Thyroid gland (tissue), 4 donors: ENCODE measurements at regions not wholly inside any gene's neighbourhood (a gene's known extent, or its start where the extent isn't known, plus 50 kb on each side); places are given as distances from the start of the nearest gene placed in this dataset.

Experiments used
- POLR2A ChIP-seq, 2 donors: fragments of 450-650 bp; IDR thresholded peaks; one replicate each; pipeline ENCODE4 v1.6.1; 2017; ENCODE audit warnings: antibody characterized with exemption in 2 of 2, mild to moderate bottlenecking in 2 of 2, moderate library complexity in 1 of 2
- TF ChIP-seq, protein P1 (sequence below), 6 experiments: fragments of 200-600 bp in 3 of 6; fragments of 450-650 bp in 3 of 6; sonication (generic) in 3 of 6; IDR thresholded peaks; one replicate each; pipeline ENCODE4 v1.5.1; 2016 to 2019; ENCODE audit warnings: antibody characterized with exemption in 6 of 6, mild to moderate bottlenecking in 2 of 6, inconsistent platforms in 1 of 6, moderate library complexity in 1 of 6

DNA sequence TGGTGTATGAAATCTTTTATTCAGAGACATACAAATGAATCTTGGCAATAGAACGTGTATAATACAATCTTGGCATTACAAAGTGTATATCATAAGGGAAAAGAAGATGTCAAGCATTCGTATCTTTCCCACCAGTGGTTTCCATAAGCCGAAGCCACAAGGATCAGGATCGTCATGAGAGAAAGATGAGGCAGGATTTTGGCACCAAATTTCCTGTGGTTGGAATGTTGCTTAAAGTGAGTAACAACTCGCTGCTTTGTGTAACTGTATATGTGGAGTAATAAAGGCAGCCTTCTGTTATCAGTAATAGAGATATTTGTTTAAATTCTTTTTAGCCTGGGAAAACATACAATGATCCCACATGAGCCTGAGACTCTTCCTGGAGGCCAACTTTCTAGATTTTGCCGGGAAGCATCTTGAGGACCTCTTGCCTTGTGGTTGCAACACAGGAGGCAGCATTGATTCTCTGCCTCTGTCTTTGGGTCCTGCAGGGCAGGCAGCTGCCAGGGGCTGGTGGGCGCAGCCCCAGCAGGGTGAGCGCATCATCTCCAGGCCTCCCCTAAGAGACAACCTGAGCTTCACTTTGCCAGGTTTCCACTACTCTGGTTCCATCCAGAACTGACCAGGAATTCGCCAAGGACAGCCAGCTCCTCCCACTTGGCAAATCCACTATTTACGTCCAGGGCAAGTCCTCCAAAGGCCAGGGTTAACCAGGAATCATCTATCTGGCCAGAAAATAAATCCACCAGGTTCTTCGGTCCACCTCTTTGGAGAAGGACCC is 230.9 kb upstream of the SULF2 start:
- TF ChIP-seq, protein P1, sequence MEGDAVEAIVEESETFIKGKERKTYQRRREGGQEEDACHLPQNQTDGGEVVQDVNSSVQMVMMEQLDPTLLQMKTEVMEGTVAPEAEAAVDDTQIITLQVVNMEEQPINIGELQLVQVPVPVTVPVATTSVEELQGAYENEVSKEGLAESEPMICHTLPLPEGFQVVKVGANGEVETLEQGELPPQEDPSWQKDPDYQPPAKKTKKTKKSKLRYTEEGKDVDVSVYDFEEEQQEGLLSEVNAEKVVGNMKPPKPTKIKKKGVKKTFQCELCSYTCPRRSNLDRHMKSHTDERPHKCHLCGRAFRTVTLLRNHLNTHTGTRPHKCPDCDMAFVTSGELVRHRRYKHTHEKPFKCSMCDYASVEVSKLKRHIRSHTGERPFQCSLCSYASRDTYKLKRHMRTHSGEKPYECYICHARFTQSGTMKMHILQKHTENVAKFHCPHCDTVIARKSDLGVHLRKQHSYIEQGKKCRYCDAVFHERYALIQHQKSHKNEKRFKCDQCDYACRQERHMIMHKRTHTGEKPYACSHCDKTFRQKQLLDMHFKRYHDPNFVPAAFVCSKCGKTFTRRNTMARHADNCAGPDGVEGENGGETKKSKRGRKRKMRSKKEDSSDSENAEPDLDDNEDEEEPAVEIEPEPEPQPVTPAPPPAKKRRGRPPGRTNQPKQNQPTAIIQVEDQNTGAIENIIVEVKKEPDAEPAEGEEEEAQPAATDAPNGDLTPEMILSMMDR (IDR thresholded peaks at IDR 0.05) = no peak
- no peak for TF ChIP-seq POLR2A (IDR thresholded peaks at IDR 0.05)
